BLaER1 treated with 17β-estradiol and CSF1 and Interleukin-3, amounts not matched to agents 10 nM and 100 nM (cell line): ENCODE measurements at regions not wholly inside any gene's neighbourhood (a gene's known extent, or its start where the extent isn't known, plus 50 kb on each side); places are given as distances from the start of the nearest gene placed in this dataset.

Experiments
- H3K27ac ChIP-seq, 11 experiments: shearing (Covaris generic); formaldehyde crosslinking; 2 replicates each; pipeline ENCODE4 v1.8.1; 2022
- H3K27me3 ChIP-seq, 11 experiments: shearing (Covaris generic); formaldehyde crosslinking; 2 replicates each; pipeline ENCODE4 v1.8.1; 2022
- H3K36me3 ChIP-seq, 11 experiments: shearing (Covaris generic); formaldehyde crosslinking; 2 replicates each; pipeline ENCODE4 v1.8.1; 2022
- H3K4me1 ChIP-seq, 10 experiments: shearing (Covaris generic); formaldehyde crosslinking; 2 replicates each; pipeline ENCODE4 v1.8.1; 2022
- H3K4me2 ChIP-seq, 11 experiments: shearing (Covaris generic); formaldehyde crosslinking; 2 replicates each; pipeline ENCODE4 v1.8.1; 2022
- H3K4me3 ChIP-seq, 10 experiments: shearing (Covaris generic); formaldehyde crosslinking; 2 replicates each; pipeline ENCODE4 v1.8.1; 2022
- H3K9ac ChIP-seq, 11 experiments: shearing (Covaris generic); formaldehyde crosslinking; 2 replicates each; pipeline ENCODE4 v1.8.1; 2022
- H3K9me3 ChIP-seq, 11 experiments: shearing (Covaris generic); formaldehyde crosslinking; replicated peaks in 1 of 11; 2 replicates each; pipeline ENCODE4 v1.8.1; 2022
- H4K20me1 ChIP-seq, 11 experiments: shearing (Covaris generic); formaldehyde crosslinking; 2 replicates each; pipeline ENCODE4 v1.8.1; 2022
- Cebpa-rat ChIP-seq, 11 experiments: shearing (Covaris generic); IDR thresholded peaks; 2 replicates each; pipeline ENCODE4 v1.8.1; 2022

GRCh38 chr4:32261196-32261595 is 1541.0 kb downstream of the PCDH7 start:
- no peaks in the 10 kb centered on the region for H4K20me1 ChIP-seq
- no peak for TF ChIP-seq Cebpa-rat (IDR thresholded peaks at IDR 0.05)
- H3K27ac ChIP-seq = no peak overlapping the region
- no peaks in the 10 kb centered on the region for H3K9me3 ChIP-seq
- no peaks in the 10 kb centered on the region for H3K27me3 ChIP-seq
- no peak overlapping the region for H3K4me3 ChIP-seq
- H3K9ac ChIP-seq = no peak overlapping the region
- no peak overlapping the region for H3K4me2 ChIP-seq
- H3K36me3 ChIP-seq = no peaks in the 10 kb centered on the region
- no peaks in the 10 kb centered on the region for H3K4me1 ChIP-seq

- Histone ChIP-seq H3K4me3 (no peak overlapping the region), H4K20me1 (no peaks in the 10 kb centered on the region), H3K9ac (no peak overlapping the region), H3K4me2 (no peak overlapping the region), H3K9me3 (no peaks in the 10 kb centered on the region; a peak in 1 of 22 replicates), H3K27ac (no peak overlapping the region), H3K36me3 (no peaks in the 10 kb centered on the region), H3K27me3 (no peaks in the 10 kb centered on the region), H3K4me1 (no peaks in the 10 kb centered on the region)
- TF ChIP-seq Cebpa-rat (IDR thresholded peaks at IDR 0.05) = no peak
Observed at GRCh38 chr4:32268863-32269262, 1548.7 kb downstream of the PCDH7 start.

- H4K20me1 ChIP-seq = no peaks in the 10 kb centered on the region
- no peak for TF ChIP-seq Cebpa-rat (IDR thresholded peaks at IDR 0.05)
- no peak overlapping the region for H3K4me3 ChIP-seq
- no peaks in the 10 kb centered on the region for H3K4me1 ChIP-seq
- no peak overlapping the region for H3K27ac ChIP-seq
- H3K9ac ChIP-seq = no peak overlapping the region
- H3K4me2 ChIP-seq = no peak overlapping the region
- H3K27me3 ChIP-seq = no peaks in the 10 kb centered on the region
- no peaks in the 10 kb centered on the region for H3K36me3 ChIP-seq
- H3K9me3 ChIP-seq = peaks cover 11 to 21% (median 17%) of the 10 kb centered on the region in 11 experiments
Observed at GRCh38 chr4:32290102-32290501, 1569.9 kb downstream of the PCDH7 start.

GRCh38 chr4:32318926-32319325 is 1598.8 kb downstream of the PCDH7 start:
- no peak overlapping the region for H3K4me2 ChIP-seq
- no peaks in the 10 kb centered on the region for H4K20me1 ChIP-seq
- H3K27ac ChIP-seq = no peak overlapping the region
- no peaks in the 10 kb centered on the region for H3K36me3 ChIP-seq
- H3K9me3 ChIP-seq = peaks cover 10 to 17% (median 15%) of the 10 kb centered on the region in 11 experiments; a peak in 18 of 22 replicates
- no peaks in the 10 kb centered on the region for H3K27me3 ChIP-seq
- no peak overlapping the region for H3K4me3 ChIP-seq
- TF ChIP-seq Cebpa-rat (IDR thresholded peaks at IDR 0.05) = no peak
- no peaks in the 10 kb centered on the region for H3K4me1 ChIP-seq
- no peak overlapping the region for H3K9ac ChIP-seq

- H4K20me1 ChIP-seq = no peaks in the 10 kb centered on the region
- H3K27me3 ChIP-seq = no peaks in the 10 kb centered on the region
- H3K4me2 ChIP-seq = no peak overlapping the region
- H3K4me1 ChIP-seq = no peaks in the 10 kb centered on the region
- no peak overlapping the region for H3K4me3 ChIP-seq
- H3K9ac ChIP-seq = no peak overlapping the region
- no peak overlapping the region for H3K27ac ChIP-seq
- no peak for TF ChIP-seq Cebpa-rat (IDR thresholded peaks at IDR 0.05)
- H3K36me3 ChIP-seq = no peaks in the 10 kb centered on the region
- H3K9me3 ChIP-seq = peaks cover 10 to 17% (median 15%) of the 10 kb centered on the region in 11 experiments; a peak in 18 of 22 replicates
Observed at GRCh38 chr4:32321421-32321820, 1601.3 kb downstream of the PCDH7 start.

- no peaks in the 10 kb centered on the region for H4K20me1 ChIP-seq
Observed at GRCh38 chr4:32334759-32335158, 1614.6 kb downstream of the PCDH7 start.

GRCh38 chr4:32337403-32337802 is 1617.2 kb downstream of the PCDH7 start:
- Histone ChIP-seq H3K27ac (no peak overlapping the region), H3K4me3 (no peak overlapping the region), H3K9me3 (no peaks in the 10 kb centered on the region), H3K27me3 (no peaks in the 10 kb centered on the region), H3K36me3 (no peaks in the 10 kb centered on the region), H3K4me1 (no peaks in the 10 kb centered on the region), H3K4me2 (no peak overlapping the region), H4K20me1 (no peaks in the 10 kb centered on the region), H3K9ac (no peak overlapping the region)
- no peak for TF ChIP-seq Cebpa-rat (IDR thresholded peaks at IDR 0.05)

More at GRCh38 chr4:32334759-32335158, 1614.6 kb downstream of the PCDH7 start:
- no peak overlapping the region for H3K4me2 ChIP-seq
- H3K9me3 ChIP-seq = no peaks in the 10 kb centered on the region
- no peaks in the 10 kb centered on the region for H3K36me3 ChIP-seq
- no peak overlapping the region for H3K9ac ChIP-seq
- no peak overlapping the region for H3K27ac ChIP-seq
- H3K4me3 ChIP-seq = no peak overlapping the region
- no peak for TF ChIP-seq Cebpa-rat (IDR thresholded peaks at IDR 0.05)
- H3K27me3 ChIP-seq = no peaks in the 10 kb centered on the region
- no peaks in the 10 kb centered on the region for H3K4me1 ChIP-seq

GRCh38 chr4:32340591-32340990 is 1620.4 kb downstream of the PCDH7 start:
- H4K20me1 ChIP-seq = no peaks in the 10 kb centered on the region
- no peak for TF ChIP-seq Cebpa-rat (IDR thresholded peaks at IDR 0.05)
- no peak overlapping the region for H3K4me2 ChIP-seq

GRCh38 chr4:32341342-32341741 is 1621.2 kb downstream of the PCDH7 start:
- Histone ChIP-seq H3K9ac (no peak overlapping the region), H3K36me3 (no peaks in the 10 kb centered on the region), H3K27ac (no peak overlapping the region), H3K9me3 (no peaks in the 10 kb centered on the region), H4K20me1 (no peaks in the 10 kb centered on the region), H3K4me1 (no peaks in the 10 kb centered on the region), H3K27me3 (no peaks in the 10 kb centered on the region), H3K4me3 (no peak overlapping the region), H3K4me2 (no peak overlapping the region)
- no peak for TF ChIP-seq Cebpa-rat (IDR thresholded peaks at IDR 0.05)

More at GRCh38 chr4:32340591-32340990, 1620.4 kb downstream of the PCDH7 start:
- no peaks in the 10 kb centered on the region for H3K27me3 ChIP-seq
- no peak overlapping the region for H3K27ac ChIP-seq
- H3K4me1 ChIP-seq = no peaks in the 10 kb centered on the region
- H3K4me3 ChIP-seq = no peak overlapping the region
- H3K36me3 ChIP-seq = no peaks in the 10 kb centered on the region
- H3K9me3 ChIP-seq = no peaks in the 10 kb centered on the region
- H3K9ac ChIP-seq = no peak overlapping the region

GRCh38 chr4:32342054-32342453 is 1621.9 kb downstream of the PCDH7 start:
- no peak for TF ChIP-seq Cebpa-rat (IDR thresholded peaks at IDR 0.05)
- Histone ChIP-seq H3K27ac (no peak overlapping the region), H3K4me2 (no peak overlapping the region), H3K27me3 (no peaks in the 10 kb centered on the region), H3K4me3 (no peak overlapping the region), H3K9ac (no peak overlapping the region), H3K9me3 (no peaks in the 10 kb centered on the region), H3K36me3 (no peaks in the 10 kb centered on the region), H3K4me1 (no peaks in the 10 kb centered on the region), H4K20me1 (no peaks in the 10 kb centered on the region)
